GM23338 (cell line): ENCODE measurements at regions not wholly inside any gene's neighbourhood (a gene's known extent, or its start where the extent isn't known, plus 50 kb on each side); places are given as distances from the start of the nearest gene placed in this dataset.

Experiments
- ATAC-seq: fragments of 200-7000 bp; cut with Tn5 transposase; 3 replicates; pipeline ENCODE4 v1.9.1; 2020
- DNase-seq: peaks from one replicate; pipeline ENCODE4 v3.0.0-alpha.2; 2015; ENCODE audit warnings: low spot score
- H2AFZ ChIP-seq: fragments of 200-600 bp; sonication (generic); 2 replicates; pipeline ENCODE4 v1.8.0; 2016; ENCODE audit warnings: antibody characterized with exemption, mild to moderate bottlenecking, moderate library complexity
- H3F3A ChIP-seq: fragments of 200-600 bp; sonication (generic); replicated peaks from 2 replicates; pipeline ENCODE4 v1.8.0; 2017; ENCODE audit warnings: antibody characterized with exemption, mixed run types, low read depth
- H3K27ac ChIP-seq: fragments of 200-600 bp; sonication (generic); 2 replicates; pipeline ENCODE4 v1.6.1; 2016; ENCODE audit warnings: low read depth
- H3K27me3 ChIP-seq: fragments of 200-600 bp; sonication (generic); 2 replicates; pipeline ENCODE4 v1.8.0; 2016; ENCODE audit warnings: mild to moderate bottlenecking, mixed run types, moderate library complexity; ENCODE audit not compliant: insufficient read depth
- H3K36me3 ChIP-seq: fragments of 200-600 bp; sonication (generic); 2 replicates; pipeline ENCODE4 v1.8.0; 2016; ENCODE audit warnings: mild to moderate bottlenecking; ENCODE audit not compliant: insufficient read depth
- H3K4me1 ChIP-seq: fragments of 200-600 bp; sonication (generic); 2 replicates; pipeline ENCODE4 v1.8.0; 2016; ENCODE audit warnings: mild to moderate bottlenecking, moderate library complexity; ENCODE audit not compliant: insufficient read depth
- H3K4me2 ChIP-seq: fragments of 200-600 bp; sonication (generic); 2 replicates; pipeline ENCODE4 v1.7.1; 2017; ENCODE audit warnings: mixed run types
- H3K4me3 ChIP-seq: fragments of 200-600 bp; sonication (generic); 2 replicates; pipeline ENCODE4 v1.6.1; 2016; ENCODE audit warnings: mixed run types
- H3K79me2 ChIP-seq: fragments of 200-600 bp; sonication (generic); replicated peaks from 2 replicates; pipeline ENCODE4 v1.8.0; 2017; ENCODE audit warnings: mild to moderate bottlenecking; ENCODE audit not compliant: insufficient read depth
- H3K9me2 ChIP-seq: fragments of 200-600 bp; sonication (generic); 2 replicates; pipeline ENCODE4 v1.8.0; 2017; ENCODE audit not compliant: insufficient read depth
- H4K20me1 ChIP-seq: fragments of 200-600 bp; sonication (generic); replicated peaks from 2 replicates; pipeline ENCODE4 v1.8.0; 2017; ENCODE audit warnings: mild to moderate bottlenecking; ENCODE audit not compliant: insufficient read depth
- H3K27ac Mint-ChIP-seq: 2 replicates; pipeline ENCODE4 v1.8.0; 2020; ENCODE audit warnings: inconsistent platforms, mild to moderate bottlenecking, moderate library complexity, mixed read lengths
- H3K27me3 Mint-ChIP-seq: 3 replicates; pipeline ENCODE4 v1.8.0; 2022; ENCODE audit warnings: low read depth, mild to moderate bottlenecking, moderate library complexity, mixed read lengths, inconsistent platforms; ENCODE audit not compliant: insufficient read depth, poor library complexity
- H3K36me3 Mint-ChIP-seq: 3 replicates; pipeline ENCODE4 v1.8.0; 2021; ENCODE audit warnings: low read depth, mild to moderate bottlenecking, inconsistent platforms, moderate library complexity, mixed read lengths
- H3K4me1 Mint-ChIP-seq: 3 replicates; pipeline ENCODE4 v1.8.0; 2020; ENCODE audit warnings: mild to moderate bottlenecking, inconsistent platforms, mixed read lengths
- H3K4me3 Mint-ChIP-seq: 3 replicates; pipeline ENCODE4 v1.8.0; 2021; ENCODE audit warnings: moderate library complexity, mild to moderate bottlenecking, inconsistent platforms, mixed read lengths
- H3K9me3 Mint-ChIP-seq: 3 replicates; pipeline ENCODE4 v1.8.0; 2020; ENCODE audit warnings: moderate library complexity, mild to moderate bottlenecking, inconsistent platforms, mixed read lengths
- CREB1 ChIP-seq: fragments of 250-450 bp; sonication (Bioruptor Pico); IDR thresholded peaks from 2 replicates; pipeline ENCODE4 v1.5.0; 2020; ENCODE audit warnings: low read depth, mild to moderate bottlenecking, moderate library complexity
- CTCF ChIP-seq, 2 experiments: fragments of 200-600 bp in 1 of 2; sonication (generic) in 1 of 2; conservative IDR thresholded peaks; 2 replicates each; pipeline versions ENCODE4 v1.5.1 to v1.6.1; 2016 to 2017; ENCODE audit warnings: antibody characterized with exemption in 2 of 2, low read depth in 2 of 2, mild to moderate bottlenecking in 2 of 2, moderate library complexity in 1 of 2
- ETS1 ChIP-seq: IDR thresholded peaks from 2 replicates; pipeline ENCODE4 v1.6.1; 2016; ENCODE audit warnings: antibody characterized with exemption
- EZH2 ChIP-seq: fragments of 200-600 bp; sonication (generic); IDR thresholded peaks from one replicate; pipeline ENCODE4 v1.8.0; 2017; ENCODE audit warnings: antibody characterized with exemption, mild to moderate bottlenecking, low read depth; ENCODE audit not compliant: unreplicated experiment
- EZH2phosphoT487 ChIP-seq: fragments of 200-600 bp; sonication (generic); IDR thresholded peaks from one replicate; pipeline ENCODE4 v1.8.1; 2018; ENCODE audit warnings: antibody characterized with exemption; ENCODE audit not compliant: unreplicated experiment
- JUNB ChIP-seq: IDR thresholded peaks from one replicate; pipeline ENCODE4 v1.6.1; 2016; ENCODE audit warnings: antibody characterized with exemption; ENCODE audit not compliant: unreplicated experiment
- NANOG ChIP-seq: IDR thresholded peaks from 2 replicates; pipeline ENCODE4 v1.6.1; 2016; ENCODE audit warnings: antibody characterized with exemption, borderline replicate concordance
- POLR2AphosphoS5 ChIP-seq: IDR thresholded peaks from 2 replicates; pipeline ENCODE4 v1.6.1; 2016; ENCODE audit warnings: antibody characterized with exemption, low read depth
- REST ChIP-seq: IDR thresholded peaks from one replicate; pipeline ENCODE4 v1.6.1; 2018; ENCODE audit warnings: antibody characterized with exemption; ENCODE audit not compliant: unreplicated experiment
- STAT1 ChIP-seq: IDR thresholded peaks from one replicate; pipeline ENCODE4 v1.6.1; 2016; ENCODE audit warnings: antibody characterized with exemption; ENCODE audit not compliant: unreplicated experiment
- ZNF114 ChIP-seq: fragments of 250-450 bp; sonication (Bioruptor Pico); IDR thresholded peaks from 2 replicates; pipeline ENCODE4 v1.5.0; 2020; ENCODE audit warnings: mild to moderate bottlenecking, moderate library complexity
- ZNF331 ChIP-seq: fragments of 250-450 bp; sonication (Bioruptor Pico); IDR thresholded peaks from 2 replicates; pipeline ENCODE4 v1.5.0; 2020; ENCODE audit warnings: low read depth, mild to moderate bottlenecking, moderate library complexity
- ZNF462 ChIP-seq: fragments of 250-450 bp; sonication (Bioruptor Pico); IDR thresholded peaks from 2 replicates; pipeline ENCODE4 v1.5.0; 2020; ENCODE audit warnings: mild to moderate bottlenecking, moderate library complexity

- no peaks in the 10 kb centered on the region for H3K79me2 ChIP-seq
- no peaks in the 10 kb centered on the region for H3K4me1 ChIP-seq
- Mint-ChIP-seq H3K9me3 (peaks cover 83% of the 10 kb centered on the region), H3K27ac (no peak overlapping the region), H3K4me3 (no peak overlapping the region), H3K36me3 (peaks cover 7% of the 10 kb centered on the region; the same call in 1 of the 3 replicates), H3K4me1 (no peaks in the 10 kb centered on the region), H3K27me3 (peaks cover 2% of the 10 kb centered on the region)
- ATAC-seq (no peak), DNase-seq (no peak)
- no peak for TF ChIP-seq ZNF114 (CRISPR knock-in tag)
- TF ChIP-seq ZNF331 (CRISPR knock-in tag) = no peak
- TF ChIP-seq STAT1 = no peak
- TF ChIP-seq CTCF (conservative IDR thresholded peaks at IDR 0.05; ENCODE audit: low read depth in 2 of 2) = no peak
- TF ChIP-seq JUNB = no peak
- TF ChIP-seq ZNF462 (CRISPR knock-in tag) = no peak
- TF ChIP-seq ETS1 = no peak
- no peak for TF ChIP-seq NANOG
- no peak for TF ChIP-seq POLR2AphosphoS5
- no peak for TF ChIP-seq EZH2
- TF ChIP-seq REST = no peak
- no peak for TF ChIP-seq EZH2phosphoT487
- TF ChIP-seq CREB1 (CRISPR knock-in tag) = no peak
- H3K27ac ChIP-seq = no peak overlapping the region
- no peaks in the 10 kb centered on the region for H4K20me1 ChIP-seq
- H3K4me2 ChIP-seq = no peak overlapping the region
- H3K4me3 ChIP-seq = no peak overlapping the region
- no peaks in the 10 kb centered on the region for H3K27me3 ChIP-seq
- H3F3A ChIP-seq = no peaks in the 10 kb centered on the region
- peaks cover 3% of the 10 kb centered on the region; the same call in 1 of the 2 replicates for H3K9me2 ChIP-seq
- no peak overlapping the region for H2AFZ ChIP-seq
- no peaks in the 10 kb centered on the region for H3K36me3 ChIP-seq
Measured at GRCh38 chr22:34306361-34306760, 386.1 kb upstream of the LARGE1 start.
